ENCODE measurements at regions not wholly inside any gene's neighbourhood (a gene's known extent, or its start where the extent isn't known, plus 50 kb on each side); places are given as distances from the start of the nearest gene placed in this dataset.

DNA sequence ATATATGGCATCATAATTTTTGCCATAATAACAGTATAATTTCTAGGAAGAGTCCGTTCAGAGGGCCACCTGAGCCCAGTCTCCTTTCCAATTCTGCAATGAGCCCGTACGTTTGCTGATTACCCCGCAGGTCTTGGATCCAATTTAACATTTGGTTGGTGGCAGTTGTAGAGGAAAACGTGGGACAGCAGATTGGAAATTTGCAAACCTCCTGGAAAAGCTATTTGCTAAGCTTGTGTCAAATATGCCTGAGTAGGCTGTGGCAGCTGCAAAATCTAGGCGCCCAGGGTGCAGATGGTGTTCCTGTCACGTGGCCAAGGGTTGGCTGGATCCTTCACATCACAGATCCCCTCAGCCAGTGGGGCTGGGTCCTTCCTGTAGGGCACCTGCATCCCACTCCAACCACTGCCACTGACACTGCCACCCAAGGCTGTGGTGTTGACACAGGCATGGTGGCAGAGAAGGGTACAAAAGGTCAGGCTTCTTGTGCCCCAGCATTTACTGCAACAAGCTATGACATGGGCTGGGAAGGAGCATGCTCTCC lies 174.8 kb upstream of the SYT6 start:
- DNase-seq (ENCODE audit: low read depth): no peak
- no peak overlapping the region for H3K4me3 ChIP-seq (ENCODE audit: control insufficient read depth, low read depth, low read length)
- TF ChIP-seq, protein P1, sequence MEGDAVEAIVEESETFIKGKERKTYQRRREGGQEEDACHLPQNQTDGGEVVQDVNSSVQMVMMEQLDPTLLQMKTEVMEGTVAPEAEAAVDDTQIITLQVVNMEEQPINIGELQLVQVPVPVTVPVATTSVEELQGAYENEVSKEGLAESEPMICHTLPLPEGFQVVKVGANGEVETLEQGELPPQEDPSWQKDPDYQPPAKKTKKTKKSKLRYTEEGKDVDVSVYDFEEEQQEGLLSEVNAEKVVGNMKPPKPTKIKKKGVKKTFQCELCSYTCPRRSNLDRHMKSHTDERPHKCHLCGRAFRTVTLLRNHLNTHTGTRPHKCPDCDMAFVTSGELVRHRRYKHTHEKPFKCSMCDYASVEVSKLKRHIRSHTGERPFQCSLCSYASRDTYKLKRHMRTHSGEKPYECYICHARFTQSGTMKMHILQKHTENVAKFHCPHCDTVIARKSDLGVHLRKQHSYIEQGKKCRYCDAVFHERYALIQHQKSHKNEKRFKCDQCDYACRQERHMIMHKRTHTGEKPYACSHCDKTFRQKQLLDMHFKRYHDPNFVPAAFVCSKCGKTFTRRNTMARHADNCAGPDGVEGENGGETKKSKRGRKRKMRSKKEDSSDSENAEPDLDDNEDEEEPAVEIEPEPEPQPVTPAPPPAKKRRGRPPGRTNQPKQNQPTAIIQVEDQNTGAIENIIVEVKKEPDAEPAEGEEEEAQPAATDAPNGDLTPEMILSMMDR (IDR thresholded peaks at IDR 0.05; ENCODE audit: control insufficient read depth, insufficient read depth, low read depth, low read length, missing control alignments): no peak

DNA sequence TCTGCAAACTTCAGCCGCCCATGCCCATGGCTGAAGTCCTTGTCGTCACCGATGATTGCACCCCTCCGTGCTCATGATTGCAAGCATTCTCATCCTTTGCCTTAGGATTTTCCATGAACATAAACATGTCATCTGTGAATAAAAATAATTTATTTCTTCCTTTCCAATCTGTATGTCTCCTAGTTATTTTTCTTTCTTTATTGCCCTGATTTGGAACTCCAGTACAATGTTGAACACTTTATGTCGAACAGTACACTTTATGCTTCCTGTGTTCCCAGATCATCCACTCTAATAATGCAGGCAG lies 170.9 kb upstream of the SYT6 start:
- H3K4me3 ChIP-seq (ENCODE audit: control insufficient read depth, low read depth, low read length): no peak overlapping the region
- DNase-seq (ENCODE audit: low read depth): no peak
- TF ChIP-seq, protein P1 (IDR thresholded peaks at IDR 0.05; ENCODE audit: control insufficient read depth, insufficient read depth, low read depth, low read length, missing control alignments): no peak

DNA sequence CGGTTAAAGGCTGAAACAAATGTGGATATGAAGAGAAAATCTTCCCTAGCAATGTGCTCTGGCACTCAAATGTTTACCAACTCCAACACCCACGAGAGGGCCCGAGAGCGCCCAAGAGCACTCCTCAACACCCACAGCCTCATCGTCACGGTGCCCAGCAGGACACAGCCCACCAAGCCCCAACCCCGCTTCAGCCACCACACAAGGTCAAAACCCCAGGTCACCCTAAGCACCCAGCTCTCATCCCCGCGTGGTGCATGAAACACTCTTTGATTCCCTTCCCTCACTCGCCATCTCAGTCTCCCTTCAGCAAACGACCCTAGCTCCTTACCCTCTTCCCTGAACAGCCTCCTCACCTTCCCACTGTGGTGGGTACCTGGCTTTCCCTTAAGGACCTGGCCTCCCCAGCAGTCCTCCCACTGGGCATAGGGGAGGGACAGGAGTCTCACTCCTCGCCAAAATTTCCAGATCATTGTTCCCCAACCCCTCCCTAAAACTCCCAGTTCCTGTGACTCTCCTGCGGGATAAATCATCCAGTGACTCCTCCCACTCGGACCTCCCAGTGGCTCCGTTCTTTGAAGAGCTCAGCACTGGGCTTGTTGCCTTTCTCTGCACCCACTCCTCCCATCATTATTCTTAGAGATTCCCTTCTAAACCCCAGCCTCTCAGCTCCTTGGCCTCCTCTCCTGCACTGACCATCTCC lies 170.4 kb upstream of the SYT6 start:
- no peak overlapping the region for H3K4me3 ChIP-seq (ENCODE audit: control insufficient read depth, low read depth, low read length)
- no peak for DNase-seq (ENCODE audit: low read depth)
- TF ChIP-seq, protein P1 (IDR thresholded peaks at IDR 0.05; ENCODE audit: control insufficient read depth, insufficient read depth, low read depth, low read length, missing control alignments): no peak

DNA sequence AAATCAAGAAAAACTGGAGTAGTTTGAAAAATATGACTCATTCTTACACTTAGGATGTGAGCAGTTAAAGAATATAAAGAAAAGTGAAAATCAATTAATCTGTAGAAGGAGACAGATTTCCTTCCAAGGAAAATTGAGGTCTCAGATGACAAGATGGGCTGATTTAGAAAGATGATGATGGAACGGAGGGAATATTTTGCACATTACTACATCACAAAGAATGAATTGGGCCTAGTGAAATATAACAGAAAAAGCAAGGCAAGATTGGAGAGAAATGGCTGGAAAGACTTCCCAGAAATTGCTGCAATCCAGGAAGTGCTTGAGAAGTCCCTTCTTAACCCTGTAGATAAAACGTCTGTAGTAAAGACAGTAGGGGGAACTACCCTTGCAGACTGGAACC lies 169.1 kb upstream of the SYT6 start:
- TF ChIP-seq, protein P1 (IDR thresholded peaks at IDR 0.05; ENCODE audit: control insufficient read depth, insufficient read depth, low read depth, low read length, missing control alignments): no peak

DNA sequence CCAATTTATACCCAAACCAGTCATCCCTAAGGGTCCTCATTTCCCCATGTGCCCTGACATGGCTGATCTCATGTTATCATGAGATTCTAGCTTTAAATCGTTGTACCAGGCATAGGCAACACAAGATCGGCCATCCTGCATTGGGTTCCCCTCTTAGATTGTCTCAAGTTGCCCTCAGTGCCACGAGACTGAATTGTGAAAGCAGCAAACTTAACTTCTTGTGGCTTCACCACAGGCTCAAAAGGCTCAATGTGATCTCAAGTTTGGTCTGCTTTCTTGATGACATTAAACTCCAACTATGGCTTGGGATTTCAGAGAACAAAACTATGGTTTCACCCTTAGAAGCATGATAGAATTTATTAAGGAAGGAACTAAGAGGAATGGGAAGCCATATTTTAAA lies 168.5 kb upstream of the SYT6 start:
- DNase-seq (ENCODE audit: low read depth): no peak
- TF ChIP-seq, protein P1 (IDR thresholded peaks at IDR 0.05; ENCODE audit: control insufficient read depth, insufficient read depth, low read depth, low read length, missing control alignments): no peak
- H3K4me3 ChIP-seq (ENCODE audit: control insufficient read depth, low read depth, low read length): no peak overlapping the region

More for the DNA sequence above, 169.1 kb upstream of the SYT6 start:
- no peak overlapping the region for H3K4me3 ChIP-seq (ENCODE audit: control insufficient read depth, low read depth, low read length)
- no peak for DNase-seq (ENCODE audit: low read depth)

DNA sequence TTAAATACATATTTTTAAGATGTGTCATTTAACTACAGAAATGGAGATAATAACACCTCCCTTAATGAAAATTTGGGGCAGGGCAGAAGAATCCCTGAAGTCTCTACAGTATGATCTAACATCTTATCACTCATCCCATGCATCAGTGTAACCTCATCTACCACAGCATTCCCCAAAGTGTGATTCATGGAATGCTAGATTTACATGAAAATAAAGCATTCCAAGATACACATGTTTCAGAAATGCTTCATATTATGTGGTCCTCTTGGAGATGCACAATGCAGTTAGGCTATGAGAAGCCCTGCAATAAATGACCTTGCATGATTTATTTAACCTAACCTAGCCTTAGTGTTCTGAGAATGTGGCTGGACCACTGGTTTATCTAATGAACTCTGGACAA lies 166.9 kb upstream of the SYT6 start:
- H3K4me3 ChIP-seq (ENCODE audit: control insufficient read depth, low read depth, low read length): no peak overlapping the region
- DNase-seq (ENCODE audit: low read depth): peak; percentile 53
- TF ChIP-seq, protein P1 (IDR thresholded peaks at IDR 0.05; ENCODE audit: control insufficient read depth, insufficient read depth, low read depth, low read length, missing control alignments): no peak

All from AG09309 (cell line).